ENCODE measurements at regions not wholly inside any gene's neighbourhood (a gene's known extent, or its start where the extent isn't known, plus 50 kb on each side); places are given as distances from the start of the nearest gene placed in this dataset.

GRCh38 chrX:78540171-78540570 is 119.0 kb downstream of the RTL3 start:
- Histone ChIP-seq H3K4me3 (replicated peaks in 1 of 3) (no peak overlapping the region), H3K27me3 (no peaks in the 10 kb centered on the region), H3K36me3 (no peaks in the 10 kb centered on the region), H3K4me1 (no peaks in the 10 kb centered on the region), H3K27ac (no peak overlapping the region), H3K9me3 (no peaks in the 10 kb centered on the region)
- WGBS, 2 donors: 74 to 85% methylated on average over 2 of the region's 2 CpGs
- no peak for DNase-seq
- no peak for TF ChIP-seq POLR2A (IDR thresholded peaks at IDR 0.05)
- no peak for TF ChIP-seq CTCF (IDR thresholded peaks at IDR 0.05)
- intact Hi-C loops (cut with DNase I): no loop called here

GRCh38 chrX:78534221-78534620 is 124.9 kb downstream of the RTL3 start:
- H3K27ac ChIP-seq: no peak overlapping the region

GRCh38 chrX:78532363-78532762 is 126.8 kb downstream of the RTL3 start:
- DNase-seq: no peak
- H3K4me3 ChIP-seq (replicated peaks in 1 of 3): no peak overlapping the region
- TF ChIP-seq POLR2A (IDR thresholded peaks at IDR 0.05): no peak
- TF ChIP-seq CTCF (IDR thresholded peaks at IDR 0.05): no peak
- intact Hi-C loops (cut with DNase I): no loop called here
- H3K27me3 ChIP-seq: no peaks in the 10 kb centered on the region
- no peak overlapping the region for H3K27ac ChIP-seq
- H3K9me3 ChIP-seq: no peaks in the 10 kb centered on the region
- H3K4me1 ChIP-seq: no peaks in the 10 kb centered on the region
- H3K36me3 ChIP-seq: no peaks in the 10 kb centered on the region

More at GRCh38 chrX:78534221-78534620, 124.9 kb downstream of the RTL3 start:
- TF ChIP-seq CTCF (IDR thresholded peaks at IDR 0.05): no peak
- no peak for TF ChIP-seq POLR2A (IDR thresholded peaks at IDR 0.05)
- Histone ChIP-seq H3K4me3 (replicated peaks in 1 of 3) (no peak overlapping the region), H3K36me3 (no peaks in the 10 kb centered on the region), H3K9me3 (no peaks in the 10 kb centered on the region), H3K4me1 (no peaks in the 10 kb centered on the region), H3K27me3 (no peaks in the 10 kb centered on the region)
- intact Hi-C loops (cut with DNase I): no loop called here
- DNase-seq: no peak
- 69 to 72% methylated on average over 2 of the region's 2 CpGs for WGBS, 2 donors

GRCh38 chrX:78527818-78528217 is 131.3 kb downstream of the RTL3 start:
- WGBS, 2 donors: 69 to 83% methylated on average over 1 of the region's 1 CpG
- H3K9me3 ChIP-seq: no peaks in the 10 kb centered on the region
- H3K27me3 ChIP-seq: no peaks in the 10 kb centered on the region
- no peak for DNase-seq
- intact Hi-C loops (cut with DNase I): no loop called here
- H3K4me3 ChIP-seq (replicated peaks in 1 of 3): no peak overlapping the region
- H3K36me3 ChIP-seq: no peaks in the 10 kb centered on the region
- TF ChIP-seq CTCF (IDR thresholded peaks at IDR 0.05): no peak
- TF ChIP-seq POLR2A (IDR thresholded peaks at IDR 0.05): no peak
- H3K4me1 ChIP-seq: no peaks in the 10 kb centered on the region
- no peak overlapping the region for H3K27ac ChIP-seq

- H3K27ac ChIP-seq: no peak overlapping the region
- no peak overlapping the region for H3K4me3 ChIP-seq (replicated peaks in 1 of 3)
- no peaks in the 10 kb centered on the region for H3K27me3 ChIP-seq
- intact Hi-C loops (cut with DNase I): no loop called here
- no peaks in the 10 kb centered on the region for H3K4me1 ChIP-seq
- H3K36me3 ChIP-seq: no peaks in the 10 kb centered on the region
- DNase-seq: no peak
- H3K9me3 ChIP-seq: no peaks in the 10 kb centered on the region
- WGBS, 2 donors: 78 to 94% methylated on average over 1 of the region's 1 CpG
- TF ChIP-seq POLR2A (IDR thresholded peaks at IDR 0.05): no peak
- no peak for TF ChIP-seq CTCF (IDR thresholded peaks at IDR 0.05)
These were observed 131.9 kb downstream of the RTL3 start for GRCh38 chrX:78527263-78527662.

All from thyroid gland (tissue), 4 donors.